DOHH2 (cell line): ENCODE measurements at regions not wholly inside any gene's neighbourhood (a gene's known extent, or its start where the extent isn't known, plus 50 kb on each side); places are given as distances from the start of the nearest gene placed in this dataset.

Source experiments
- H3F3A ChIP-seq: fragments of 200-600 bp; sonication (generic), shearing (Covaris generic); 2 replicates; pipeline ENCODE4 v1.6.0; 2016; ENCODE audit warnings: antibody characterized with exemption, mild to moderate bottlenecking; ENCODE audit not compliant: control insufficient read depth, insufficient read depth
- H3K27ac ChIP-seq: fragments of 200-600 bp; sonication (generic); 2 replicates; pipeline ENCODE4 v1.5.1; 2014; ENCODE audit warnings: low read depth, mild to moderate bottlenecking, low read length, moderate library complexity
- H3K27me3 ChIP-seq: fragments of 200-600 bp; sonication (generic); 2 replicates; pipeline ENCODE4 v1.6.1; 2014; ENCODE audit warnings: mild to moderate bottlenecking, low read length, mixed read lengths; ENCODE audit not compliant: control insufficient read depth
- H3K36me3 ChIP-seq: fragments of 200-600 bp; sonication (generic); 2 replicates; pipeline ENCODE4 v1.6.1; 2014; ENCODE audit warnings: mild to moderate bottlenecking, low read length, moderate library complexity, mixed read lengths; ENCODE audit not compliant: control insufficient read depth
- H3K4me1 ChIP-seq: fragments of 200-600 bp; sonication (generic); 2 replicates; pipeline ENCODE4 v1.6.1; 2014; ENCODE audit warnings: mild to moderate bottlenecking, low read length, mixed read lengths; ENCODE audit not compliant: control insufficient read depth
- H3K4me2 ChIP-seq: fragments of 200-600 bp; sonication (generic); 2 replicates; pipeline ENCODE4 v1.6.0; 2014; ENCODE audit warnings: mild to moderate bottlenecking, low read length, moderate library complexity
- H3K4me3 ChIP-seq: fragments of 200-600 bp; sonication (generic); 2 replicates; pipeline ENCODE4 v1.5.1; 2014; ENCODE audit warnings: mild to moderate bottlenecking, low read length, mixed read lengths
- H3K79me2 ChIP-seq: fragments of 200-600 bp; sonication (generic); 2 replicates; pipeline ENCODE4 v1.6.1; 2014; ENCODE audit warnings: mild to moderate bottlenecking, low read length, mixed read lengths; ENCODE audit not compliant: control insufficient read depth
- H3K9me2 ChIP-seq: fragments of 200-600 bp; sonication (generic); replicated peaks from 2 replicates; pipeline ENCODE4 v1.6.1; 2014; ENCODE audit warnings: mild to moderate bottlenecking, low read length, mixed read lengths; ENCODE audit not compliant: control insufficient read depth
- H3K9me3 ChIP-seq: fragments of 200-600 bp; sonication (generic); 2 replicates; pipeline ENCODE4 v1.6.1; 2014; ENCODE audit warnings: antibody characterized with exemption, low read length, mixed read lengths; ENCODE audit not compliant: control insufficient read depth, insufficient read depth
- H4K20me1 ChIP-seq: fragments of 200-600 bp; sonication (generic); 2 replicates; pipeline ENCODE4 v1.6.0; 2014; ENCODE audit warnings: low read depth, mild to moderate bottlenecking, antibody characterized with exemption, low read length, moderate library complexity; ENCODE audit not compliant: control insufficient read depth, insufficient read depth
- EZH2phosphoT487 ChIP-seq: fragments of 200-600 bp; sonication (generic); IDR thresholded peaks from 2 replicates; pipeline ENCODE4 v1.6.1; 2017; ENCODE audit warnings: borderline replicate concordance, mild to moderate bottlenecking, antibody characterized with exemption, low read length, moderate library complexity, mixed read lengths
- TF ChIP-seq, protein P1 (sequence below): fragments of 200-600 bp; sonication (generic); IDR thresholded peaks from one replicate; pipeline ENCODE4 v1.5.1; 2014; ENCODE audit warnings: antibody characterized with exemption, mild to moderate bottlenecking, low read depth, low read length; ENCODE audit not compliant: poor library complexity, severe bottlenecking

DNA sequence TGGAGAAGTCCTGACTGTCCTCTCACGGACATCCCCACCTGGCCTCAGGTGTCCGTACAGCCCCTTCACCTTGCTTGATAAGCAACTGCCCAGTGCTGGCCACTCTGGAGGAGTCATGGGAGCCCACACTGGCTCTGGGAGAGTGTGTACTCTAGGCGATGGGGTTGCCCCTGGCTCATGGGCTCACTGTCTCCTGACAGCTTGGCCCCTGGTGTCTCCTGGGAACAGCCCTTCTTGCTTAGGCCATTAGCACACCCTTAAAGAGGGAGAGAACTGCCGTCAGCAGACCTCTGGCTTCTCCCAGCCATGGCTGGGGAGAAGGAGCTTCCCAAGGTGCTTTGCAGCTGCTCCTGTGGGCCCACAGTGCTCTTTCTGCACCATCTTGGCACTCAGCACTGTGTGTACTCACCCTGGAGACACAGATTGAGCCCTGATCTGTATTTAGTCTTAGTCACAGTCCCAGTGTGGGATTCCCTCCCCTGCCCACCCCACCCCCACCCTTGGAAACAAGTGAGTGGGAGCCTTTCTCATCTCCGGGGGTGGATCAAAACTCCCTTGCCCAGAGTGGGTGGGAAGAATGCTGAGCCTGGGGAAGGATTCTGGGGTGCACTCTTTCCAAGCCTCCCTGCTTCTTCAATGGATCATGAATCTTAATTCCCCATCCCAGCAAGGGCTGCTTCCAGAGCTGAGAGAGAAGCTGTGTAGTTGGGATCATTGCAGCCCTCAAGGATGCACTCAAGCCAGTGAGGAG, 83.5 kb upstream of the ADPGK start:
- Histone ChIP-seq H3K79me2 (no peaks in the 10 kb centered on the region), H4K20me1 (no peaks in the 10 kb centered on the region), H3K4me1 (no peaks in the 10 kb centered on the region), H3K27ac (no peak overlapping the region), H3K9me3 (no peaks in the 10 kb centered on the region), H3K27me3 (peaks cover 15% of the 10 kb centered on the region), H3K9me2 (no peaks in the 10 kb centered on the region), H3F3A (no peaks in the 10 kb centered on the region), H3K36me3 (no peaks in the 10 kb centered on the region), H3K4me3 (no peak overlapping the region), H3K4me2 (no peak overlapping the region)
- no peak for TF ChIP-seq EZH2phosphoT487
- TF ChIP-seq, protein P1, sequence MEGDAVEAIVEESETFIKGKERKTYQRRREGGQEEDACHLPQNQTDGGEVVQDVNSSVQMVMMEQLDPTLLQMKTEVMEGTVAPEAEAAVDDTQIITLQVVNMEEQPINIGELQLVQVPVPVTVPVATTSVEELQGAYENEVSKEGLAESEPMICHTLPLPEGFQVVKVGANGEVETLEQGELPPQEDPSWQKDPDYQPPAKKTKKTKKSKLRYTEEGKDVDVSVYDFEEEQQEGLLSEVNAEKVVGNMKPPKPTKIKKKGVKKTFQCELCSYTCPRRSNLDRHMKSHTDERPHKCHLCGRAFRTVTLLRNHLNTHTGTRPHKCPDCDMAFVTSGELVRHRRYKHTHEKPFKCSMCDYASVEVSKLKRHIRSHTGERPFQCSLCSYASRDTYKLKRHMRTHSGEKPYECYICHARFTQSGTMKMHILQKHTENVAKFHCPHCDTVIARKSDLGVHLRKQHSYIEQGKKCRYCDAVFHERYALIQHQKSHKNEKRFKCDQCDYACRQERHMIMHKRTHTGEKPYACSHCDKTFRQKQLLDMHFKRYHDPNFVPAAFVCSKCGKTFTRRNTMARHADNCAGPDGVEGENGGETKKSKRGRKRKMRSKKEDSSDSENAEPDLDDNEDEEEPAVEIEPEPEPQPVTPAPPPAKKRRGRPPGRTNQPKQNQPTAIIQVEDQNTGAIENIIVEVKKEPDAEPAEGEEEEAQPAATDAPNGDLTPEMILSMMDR: no peak

DNA sequence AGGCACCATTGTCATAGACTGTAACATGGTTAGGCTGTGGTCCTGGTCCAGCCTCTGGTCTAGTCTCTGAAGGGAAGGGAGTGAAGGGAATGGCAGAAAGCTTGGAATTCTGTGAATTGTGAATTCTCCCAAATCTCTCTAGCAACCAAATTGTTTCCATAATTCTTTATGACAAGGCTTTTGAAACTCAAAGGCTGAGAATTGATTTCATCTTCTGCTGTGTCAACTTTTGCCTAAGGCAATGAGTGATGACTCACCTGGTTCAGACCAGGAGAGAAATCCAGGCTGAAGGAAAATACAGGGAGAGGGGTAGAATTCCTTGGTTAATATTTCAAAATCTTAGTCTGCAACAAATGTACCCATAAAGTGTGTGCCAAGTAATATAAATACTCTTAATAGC, 82.6 kb upstream of the ADPGK start:
- H3K9me3 ChIP-seq: no peaks in the 10 kb centered on the region
- no peak overlapping the region for H3K4me3 ChIP-seq
- no peaks in the 10 kb centered on the region for H3K4me1 ChIP-seq
- TF ChIP-seq, protein P1: no peak
- no peak for TF ChIP-seq EZH2phosphoT487
- H3K27ac ChIP-seq: no peak overlapping the region
- no peaks in the 10 kb centered on the region for H3K79me2 ChIP-seq
- no peaks in the 10 kb centered on the region for H4K20me1 ChIP-seq
- no peak overlapping the region for H3K4me2 ChIP-seq
- H3F3A ChIP-seq: no peaks in the 10 kb centered on the region
- H3K9me2 ChIP-seq: no peaks in the 10 kb centered on the region
- no peaks in the 10 kb centered on the region for H3K36me3 ChIP-seq
- peaks cover 15% of the 10 kb centered on the region for H3K27me3 ChIP-seq

DNA sequence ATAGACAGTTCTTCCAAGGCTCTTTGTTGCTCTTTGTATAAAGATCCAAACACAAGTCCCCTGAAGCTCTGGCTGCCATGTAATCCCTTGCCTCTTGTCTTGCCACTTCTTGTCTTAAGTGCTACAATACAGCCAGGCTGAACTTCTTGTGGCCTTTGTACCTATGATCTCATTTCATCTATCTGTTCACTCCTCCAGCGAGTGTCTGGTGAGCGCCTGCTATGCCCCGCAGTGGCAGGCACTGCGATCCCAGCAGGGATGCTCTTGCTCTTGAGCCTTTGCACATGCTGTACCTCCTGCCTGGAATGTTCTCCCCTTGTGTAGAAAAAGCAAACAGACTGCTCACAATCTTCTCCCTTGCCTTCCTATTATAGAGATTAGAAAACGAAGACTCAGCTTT, 81.9 kb upstream of the ADPGK start:
- no peak overlapping the region for H3K4me3 ChIP-seq
- H3K4me1 ChIP-seq: no peaks in the 10 kb centered on the region
- no peak overlapping the region for H3K4me2 ChIP-seq
- no peaks in the 10 kb centered on the region for H3K9me2 ChIP-seq
- no peaks in the 10 kb centered on the region for H4K20me1 ChIP-seq
- no peak overlapping the region for H3K27ac ChIP-seq
- no peaks in the 10 kb centered on the region for H3F3A ChIP-seq
- H3K27me3 ChIP-seq: peaks cover 15% of the 10 kb centered on the region
- H3K9me3 ChIP-seq: no peaks in the 10 kb centered on the region
- TF ChIP-seq, protein P1: no peak
- TF ChIP-seq EZH2phosphoT487: no peak
- no peaks in the 10 kb centered on the region for H3K36me3 ChIP-seq
- H3K79me2 ChIP-seq: no peaks in the 10 kb centered on the region
